Omental fat pad (tissue), 3 donors: ENCODE measurements at regions not wholly inside any gene's neighbourhood (a gene's known extent, or its start where the extent isn't known, plus 50 kb on each side); places are given as distances from the start of the nearest gene placed in this dataset.
A peak's percentile ranks its signal among the peaks of the same experiment; 100 is the strongest.

Source experiments
- ATAC-seq: fragments of 150-250 bp; one replicate; pipeline ENCODE4 v1.9.1; 2016; ENCODE audit warnings: mild to moderate bottlenecking, moderate library complexity; ENCODE audit not compliant: low FRiP score
- DNase-seq: peaks from one replicate; pipeline ENCODE4 v3.0.0-alpha.2; 2019; ENCODE audit warnings: low spot score
- TF ChIP-seq, protein P1 (sequence below), 3 donors: fragments of 450-650 bp; IDR thresholded peaks; one replicate each; pipeline ENCODE4 v1.5.1; 2016 to 2017; ENCODE audit warnings: antibody characterized with exemption in 3 of 3, mild to moderate bottlenecking in 3 of 3, moderate library complexity in 2 of 3

DNA sequence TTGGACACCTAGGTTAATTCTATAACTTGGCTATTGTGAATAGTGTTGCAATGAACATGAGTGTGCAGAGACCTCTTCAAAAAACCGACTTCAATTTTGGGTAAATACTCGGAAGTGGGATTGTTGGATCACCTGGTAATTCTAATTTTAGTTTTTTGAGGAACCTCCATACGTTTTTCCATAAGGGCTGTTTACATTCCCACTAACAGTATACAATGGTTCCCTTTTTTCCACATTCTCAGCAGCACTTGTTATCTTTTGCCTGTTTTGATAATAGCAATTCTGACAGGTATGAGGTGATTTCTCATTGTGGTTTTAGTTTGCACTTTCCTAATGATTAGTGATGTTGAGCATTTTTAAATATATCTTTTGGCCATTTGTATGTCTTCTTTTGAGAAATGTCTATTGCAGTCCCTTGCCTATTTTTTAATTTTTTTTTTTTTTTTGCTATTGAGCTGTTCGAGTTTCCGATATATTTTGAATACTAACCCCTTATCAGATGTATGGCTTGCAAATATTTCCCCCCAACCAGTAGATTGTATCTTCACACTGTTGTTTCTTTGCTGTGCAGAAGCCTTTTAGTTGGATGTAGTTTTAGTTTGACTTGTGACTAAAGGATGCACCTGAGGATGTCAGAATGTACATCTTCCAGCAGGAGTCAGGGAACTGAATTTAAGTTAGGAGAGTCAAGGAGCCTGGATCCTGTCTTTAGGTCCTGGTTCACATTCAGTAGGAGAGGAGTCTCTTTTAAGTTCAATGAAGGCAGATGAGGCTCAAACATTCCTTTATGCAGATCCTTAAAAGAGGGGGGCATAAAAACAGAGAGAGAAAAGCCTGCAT, 120.0 kb downstream of the S1PR1 start:
- DNase-seq (no peak), ATAC-seq (no peak)
- TF ChIP-seq, protein P1, sequence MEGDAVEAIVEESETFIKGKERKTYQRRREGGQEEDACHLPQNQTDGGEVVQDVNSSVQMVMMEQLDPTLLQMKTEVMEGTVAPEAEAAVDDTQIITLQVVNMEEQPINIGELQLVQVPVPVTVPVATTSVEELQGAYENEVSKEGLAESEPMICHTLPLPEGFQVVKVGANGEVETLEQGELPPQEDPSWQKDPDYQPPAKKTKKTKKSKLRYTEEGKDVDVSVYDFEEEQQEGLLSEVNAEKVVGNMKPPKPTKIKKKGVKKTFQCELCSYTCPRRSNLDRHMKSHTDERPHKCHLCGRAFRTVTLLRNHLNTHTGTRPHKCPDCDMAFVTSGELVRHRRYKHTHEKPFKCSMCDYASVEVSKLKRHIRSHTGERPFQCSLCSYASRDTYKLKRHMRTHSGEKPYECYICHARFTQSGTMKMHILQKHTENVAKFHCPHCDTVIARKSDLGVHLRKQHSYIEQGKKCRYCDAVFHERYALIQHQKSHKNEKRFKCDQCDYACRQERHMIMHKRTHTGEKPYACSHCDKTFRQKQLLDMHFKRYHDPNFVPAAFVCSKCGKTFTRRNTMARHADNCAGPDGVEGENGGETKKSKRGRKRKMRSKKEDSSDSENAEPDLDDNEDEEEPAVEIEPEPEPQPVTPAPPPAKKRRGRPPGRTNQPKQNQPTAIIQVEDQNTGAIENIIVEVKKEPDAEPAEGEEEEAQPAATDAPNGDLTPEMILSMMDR (IDR thresholded peaks at IDR 0.05): no peak

DNA sequence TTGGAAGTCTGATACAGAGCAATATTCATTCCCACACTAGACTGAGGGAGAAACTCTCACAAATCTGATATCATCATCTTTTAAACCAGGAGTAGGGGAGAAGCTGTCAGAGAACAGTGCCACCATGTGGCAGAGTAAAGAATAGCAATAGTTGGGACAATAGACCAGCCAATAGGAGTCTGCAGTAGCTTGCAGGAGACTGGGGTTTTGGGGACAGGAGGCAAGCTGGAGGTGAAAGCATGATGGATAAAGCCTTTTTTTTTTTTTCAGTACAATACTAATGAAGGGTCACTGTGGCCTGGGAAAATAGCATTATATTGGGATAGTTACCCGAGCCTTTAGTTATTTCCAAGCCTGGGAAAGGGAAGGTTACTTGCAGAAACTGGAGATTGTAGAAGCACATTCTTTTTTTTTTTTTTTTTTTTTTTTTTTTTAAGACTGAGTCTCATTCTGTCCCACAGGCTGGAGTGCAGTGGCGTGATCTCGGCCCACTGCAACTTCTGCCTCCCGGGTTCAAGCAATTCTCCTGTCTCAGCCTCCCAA, 120.7 kb downstream of the S1PR1 start:
- DNase-seq: no peak
- ATAC-seq: peak; percentile 80
- TF ChIP-seq, protein P1 (IDR thresholded peaks at IDR 0.05): peak in 1 of 3 donors; percentile 30

DNA sequence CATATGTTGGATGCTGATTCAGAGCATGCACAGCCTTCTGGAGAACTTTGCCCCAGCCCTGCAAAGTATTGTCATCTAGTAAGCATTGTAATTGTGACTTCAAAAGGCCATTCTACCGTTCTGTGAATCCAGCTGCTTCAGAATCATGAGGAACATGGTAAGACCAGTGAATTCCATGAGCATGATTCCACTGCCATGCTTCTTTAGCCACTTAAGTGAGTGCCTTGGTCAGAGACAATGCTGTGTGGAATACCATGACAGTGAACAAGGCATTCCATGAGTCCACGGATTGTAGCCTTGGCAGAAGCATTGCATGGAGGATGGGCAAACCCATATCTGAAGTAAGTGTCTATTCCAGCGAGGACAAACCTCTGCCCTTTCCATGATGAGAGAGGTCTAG, 123.7 kb downstream of the S1PR1 start:
- TF ChIP-seq, protein P1 (IDR thresholded peaks at IDR 0.05): no peak
- DNase-seq (no peak), ATAC-seq (no peak)

DNA sequence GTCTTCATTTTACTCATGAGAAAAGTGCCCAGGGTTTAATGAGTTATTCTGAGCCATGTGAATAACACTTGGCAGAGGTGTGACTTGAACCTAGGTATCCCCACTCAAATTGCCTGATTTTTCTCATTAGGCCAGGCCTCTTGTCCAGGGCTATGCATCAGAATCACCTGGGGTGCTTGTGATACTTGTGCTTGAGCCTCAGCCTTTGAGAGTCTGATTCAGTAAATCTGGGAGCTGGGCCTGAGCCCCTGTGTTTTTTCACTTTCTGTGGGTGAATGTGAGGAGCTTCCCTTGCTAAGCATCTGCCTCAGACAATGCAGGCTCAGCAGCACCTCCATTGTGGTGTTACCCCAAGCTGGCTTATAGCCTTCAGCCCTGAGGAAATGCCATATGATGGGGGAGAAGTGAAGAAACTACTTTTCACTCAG, 127.1 kb downstream of the S1PR1 start:
- DNase-seq (no peak), ATAC-seq (no peak)
- TF ChIP-seq, protein P1 (IDR thresholded peaks at IDR 0.05): no peak

DNA sequence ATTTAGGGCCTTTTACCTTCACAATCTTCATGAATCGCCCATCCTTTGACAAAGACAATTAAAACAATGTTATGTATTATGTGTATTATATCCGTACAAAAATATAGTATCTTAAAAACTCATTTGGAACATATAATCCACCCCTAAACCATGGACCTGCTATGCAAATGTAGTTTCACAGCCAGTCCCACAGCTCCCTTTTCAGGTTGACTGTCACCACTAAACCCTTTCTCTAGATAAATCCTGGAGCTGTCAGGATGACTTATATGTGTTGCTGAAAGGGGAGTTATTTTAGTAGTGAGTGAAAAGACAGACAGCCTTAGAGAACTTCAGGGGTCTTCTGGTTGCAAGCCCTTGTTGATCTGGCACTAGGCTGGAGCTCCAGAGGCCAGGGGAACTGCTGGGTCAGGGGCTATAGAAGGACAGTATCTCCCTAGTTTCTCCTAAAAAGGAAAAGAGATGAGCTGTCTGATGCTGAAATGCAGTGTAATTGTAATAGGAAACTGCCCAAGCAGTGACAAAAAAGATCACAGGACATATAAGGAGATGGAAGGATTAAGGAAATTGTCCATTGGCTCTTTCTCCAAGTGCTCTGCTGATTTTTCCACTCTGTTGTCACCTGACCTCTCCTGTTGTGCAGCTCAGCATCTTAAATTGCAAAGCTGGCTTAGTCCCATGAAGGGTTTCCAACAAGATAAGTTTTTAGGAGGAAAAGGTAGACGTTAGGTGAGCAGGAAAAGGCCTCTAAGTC, 127.7 kb downstream of the S1PR1 start:
- ATAC-seq (no peak), DNase-seq (no peak)
- TF ChIP-seq, protein P1 (IDR thresholded peaks at IDR 0.05): no peak

DNA sequence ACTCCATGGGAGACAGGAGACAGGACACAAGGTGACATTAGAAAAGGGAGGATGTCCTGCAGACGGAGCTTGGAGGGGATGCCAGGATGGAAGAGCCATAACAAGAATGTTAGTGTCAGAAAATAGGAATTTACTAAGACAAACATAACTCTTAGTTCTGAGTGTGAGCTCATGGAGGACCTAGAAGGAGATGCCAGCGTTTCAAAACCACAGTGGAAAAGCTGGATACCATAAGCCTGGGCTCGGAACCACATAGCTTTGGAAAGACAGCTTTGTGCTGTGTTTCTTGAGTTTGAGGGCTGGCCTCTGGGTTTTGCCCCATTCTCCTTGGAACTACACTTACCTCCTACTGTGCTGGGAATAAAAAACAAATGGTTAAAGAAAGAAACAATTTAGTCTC, 128.4 kb downstream of the S1PR1 start:
- DNase-seq (no peak), ATAC-seq (no peak)
- TF ChIP-seq, protein P1 (IDR thresholded peaks at IDR 0.05): no peak
